Neural cell (in vitro differentiated cells): ENCODE measurements at regions not wholly inside any gene's neighbourhood (a gene's known extent, or its start where the extent isn't known, plus 50 kb on each side); places are given as distances from the start of the nearest gene placed in this dataset.

ENCODE experiments used
- H2AFZ ChIP-seq: fragments of 200-600, 300-800 bp; sonication (generic), shearing (Covaris generic); 2 replicates; pipeline ENCODE4 v1.6.0; 2014; ENCODE audit warnings: low read depth, mild to moderate bottlenecking, antibody characterized with exemption, low read length, moderate library complexity
- H3F3A ChIP-seq: fragments of 200-600 bp; shearing (Covaris generic); 2 replicates; pipeline ENCODE4 v1.6.1; 2016; ENCODE audit warnings: mild to moderate bottlenecking, moderate library complexity, mixed read lengths, antibody characterized with exemption, low read length; ENCODE audit not compliant: insufficient read depth, poor library complexity, severe bottlenecking
- H3K27ac ChIP-seq: fragments of 200-600, 300-800 bp; sonication (generic), shearing (Covaris generic); 2 replicates; pipeline ENCODE4 v1.5.1; 2014; ENCODE audit warnings: mild to moderate bottlenecking, low read length, moderate library complexity
- H3K27me3 ChIP-seq: fragments of 300-800, 200-600 bp; sonication (generic), shearing (Covaris generic); 2 replicates; pipeline ENCODE4 v1.6.0; 2014; ENCODE audit warnings: mild to moderate bottlenecking, low read depth, low read length, moderate library complexity; ENCODE audit not compliant: insufficient read depth
- H3K36me3 ChIP-seq: fragments of 300-800, 200-600 bp; sonication (generic), shearing (Covaris generic); 2 replicates; pipeline ENCODE4 v1.5.1; 2014; ENCODE audit warnings: mild to moderate bottlenecking, antibody characterized with exemption, low read length, moderate library complexity; ENCODE audit not compliant: insufficient read depth
- H3K4me2 ChIP-seq: fragments of 300-800, 200-600 bp; sonication (generic), shearing (Covaris generic); 2 replicates; pipeline ENCODE4 v1.6.0; 2014; ENCODE audit warnings: mild to moderate bottlenecking, low read length
- H3K4me3 ChIP-seq: fragments of 300-800, 200-600 bp; sonication (generic), shearing (Covaris generic); 2 replicates; pipeline ENCODE4 v1.5.1; 2014; ENCODE audit warnings: mild to moderate bottlenecking, low read length, moderate library complexity
- H3K79me2 ChIP-seq: fragments of 200-600 bp; shearing (Covaris generic); replicated peaks from 2 replicates; pipeline ENCODE4 v1.6.0; 2014; ENCODE audit warnings: mild to moderate bottlenecking, low read length, moderate library complexity; ENCODE audit not compliant: insufficient read depth
- H3K9ac ChIP-seq: fragments of 300-800, 200-600 bp; sonication (generic), shearing (Covaris generic); 2 replicates; pipeline ENCODE4 v1.6.1; 2016; ENCODE audit warnings: mild to moderate bottlenecking, low read length, mixed read lengths
- H3K9me2 ChIP-seq: fragments of 200-600 bp; shearing (Covaris generic); 2 replicates; pipeline ENCODE4 v1.6.1; 2016; ENCODE audit warnings: mild to moderate bottlenecking, low read length, mixed read lengths; ENCODE audit not compliant: insufficient read depth
- H3K9me3 ChIP-seq: fragments of 200-600, 300-800 bp; sonication (generic), shearing (Covaris generic); 2 replicates; pipeline ENCODE4 v1.6.1; 2016; ENCODE audit warnings: mild to moderate bottlenecking, mixed run types, low read length, moderate library complexity, mixed read lengths
- H4K20me1 ChIP-seq: fragments of 200-600 bp; shearing (Covaris generic); 2 replicates; pipeline ENCODE4 v1.6.1; 2016; ENCODE audit warnings: mild to moderate bottlenecking, mixed run types; ENCODE audit not compliant: insufficient read depth
- EP300 ChIP-seq: fragments of 450-650 bp; conservative IDR thresholded peaks from 2 replicates; pipeline ENCODE4 v1.6.1; 2014; ENCODE audit warnings: antibody characterized with exemption, mild to moderate bottlenecking, moderate library complexity; ENCODE audit not compliant: poor library complexity, severe bottlenecking
- EZH2 ChIP-seq: fragments of 200-600, 300-800 bp; shearing (Covaris generic), sonication (generic); IDR thresholded peaks from 2 replicates; pipeline ENCODE4 v1.6.1; 2014; ENCODE audit warnings: antibody characterized with exemption, low read length, borderline replicate concordance, mild to moderate bottlenecking; ENCODE audit not compliant: insufficient read depth, poor library complexity, severe bottlenecking
- MXI1 ChIP-seq: fragments of 450-650 bp; conservative IDR thresholded peaks from 2 replicates; pipeline ENCODE4 v1.6.1; 2014; ENCODE audit warnings: antibody characterized with exemption, mild to moderate bottlenecking; ENCODE audit not compliant: poor library complexity, severe bottlenecking
- POLR2AphosphoS5 ChIP-seq: IDR thresholded peaks from 2 replicates; pipeline ENCODE4 v1.6.1; 2012
- RAD21 ChIP-seq: fragments of 450-650 bp; conservative IDR thresholded peaks from 2 replicates; pipeline ENCODE4 v1.6.1; 2014; ENCODE audit warnings: antibody characterized with exemption, mild to moderate bottlenecking, moderate library complexity
- REST ChIP-seq: IDR thresholded peaks from 2 replicates; pipeline ENCODE4 v1.6.1; 2012; ENCODE audit warnings: borderline replicate concordance
- SMC3 ChIP-seq: fragments of 450-650 bp; conservative IDR thresholded peaks from 2 replicates; pipeline ENCODE4 v1.6.1; 2014; ENCODE audit warnings: antibody characterized with exemption, mild to moderate bottlenecking, moderate library complexity; ENCODE audit not compliant: poor library complexity
- TAF1 ChIP-seq: IDR thresholded peaks from 2 replicates; pipeline ENCODE4 v1.6.1; 2012; ENCODE audit warnings: low read depth
- TF ChIP-seq, protein P1 (sequence below): fragments of 450-650 bp; IDR thresholded peaks from 2 replicates; pipeline ENCODE4 v1.5.1; 2014; ENCODE audit warnings: antibody characterized with exemption, mild to moderate bottlenecking, moderate library complexity; ENCODE audit not compliant: poor library complexity, severe bottlenecking

DNA sequence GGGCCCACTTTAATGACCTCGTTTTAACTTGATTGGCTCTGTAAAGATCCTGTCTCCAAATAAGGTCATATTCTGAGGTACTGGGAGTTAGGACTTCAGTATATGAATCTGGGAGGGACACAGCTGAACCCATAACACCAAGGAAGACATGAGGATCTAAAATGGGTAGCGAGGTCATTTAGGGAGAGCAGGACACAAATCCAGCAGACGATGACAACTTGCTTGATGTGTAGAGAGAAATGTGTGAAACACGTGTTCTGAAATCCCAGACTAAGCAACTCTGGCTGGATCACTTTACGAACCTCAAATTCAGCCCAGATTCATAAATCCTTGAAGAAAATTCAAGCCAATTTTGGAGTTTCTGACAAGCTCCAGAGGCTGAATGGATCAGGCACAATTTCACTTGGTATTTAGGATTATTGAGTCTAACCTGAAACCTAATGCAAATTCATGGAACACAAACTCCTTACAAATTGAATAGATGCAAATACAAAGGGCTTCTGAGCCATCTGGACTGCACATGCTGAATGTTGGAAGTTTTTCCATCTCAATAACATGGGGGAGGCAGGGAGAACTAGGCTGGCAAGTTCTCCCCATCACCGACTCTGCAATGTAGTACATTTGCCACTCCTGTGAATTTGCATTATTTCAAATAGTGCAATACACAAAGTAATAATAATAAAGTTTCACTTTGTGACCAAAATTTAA lies 74.0 kb upstream of the SLC30A5 start:
- Histone ChIP-seq H3K9ac (no peak overlapping the region), H3K4me2 (no peak overlapping the region)
- TF ChIP-seq RAD21 (no peak), POLR2AphosphoS5 (no peak), SMC3 (no peak), EZH2 (no peak), REST (no peak), TAF1 (no peak), MXI1 (no peak)

GRCh38 chr5:69024241-69024651 lies 69.6 kb upstream of the SLC30A5 start:
- Histone ChIP-seq H4K20me1 (no peaks in the 10 kb centered on the region), H3K27ac (no peak overlapping the region), H3K79me2 (no peaks in the 10 kb centered on the region), H3K9ac (no peak overlapping the region), H3K27me3 (no peaks in the 10 kb centered on the region), H3K36me3 (no peaks in the 10 kb centered on the region), H3K9me3 (no peaks in the 10 kb centered on the region), H3K4me2 (no peak overlapping the region), H3K4me3 (no peak overlapping the region), H3F3A (no peaks in the 10 kb centered on the region), H3K9me2 (no peaks in the 10 kb centered on the region), H2AFZ (no peak overlapping the region)
- TF ChIP-seq TAF1 = no peak
- no peak for TF ChIP-seq MXI1
- no peak for TF ChIP-seq REST
- TF ChIP-seq, protein P1, sequence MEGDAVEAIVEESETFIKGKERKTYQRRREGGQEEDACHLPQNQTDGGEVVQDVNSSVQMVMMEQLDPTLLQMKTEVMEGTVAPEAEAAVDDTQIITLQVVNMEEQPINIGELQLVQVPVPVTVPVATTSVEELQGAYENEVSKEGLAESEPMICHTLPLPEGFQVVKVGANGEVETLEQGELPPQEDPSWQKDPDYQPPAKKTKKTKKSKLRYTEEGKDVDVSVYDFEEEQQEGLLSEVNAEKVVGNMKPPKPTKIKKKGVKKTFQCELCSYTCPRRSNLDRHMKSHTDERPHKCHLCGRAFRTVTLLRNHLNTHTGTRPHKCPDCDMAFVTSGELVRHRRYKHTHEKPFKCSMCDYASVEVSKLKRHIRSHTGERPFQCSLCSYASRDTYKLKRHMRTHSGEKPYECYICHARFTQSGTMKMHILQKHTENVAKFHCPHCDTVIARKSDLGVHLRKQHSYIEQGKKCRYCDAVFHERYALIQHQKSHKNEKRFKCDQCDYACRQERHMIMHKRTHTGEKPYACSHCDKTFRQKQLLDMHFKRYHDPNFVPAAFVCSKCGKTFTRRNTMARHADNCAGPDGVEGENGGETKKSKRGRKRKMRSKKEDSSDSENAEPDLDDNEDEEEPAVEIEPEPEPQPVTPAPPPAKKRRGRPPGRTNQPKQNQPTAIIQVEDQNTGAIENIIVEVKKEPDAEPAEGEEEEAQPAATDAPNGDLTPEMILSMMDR = peak; percentile 38
- no peak for TF ChIP-seq POLR2AphosphoS5
- TF ChIP-seq SMC3 = no peak
- no peak for TF ChIP-seq EZH2
- peak; percentile 36 for TF ChIP-seq RAD21
- no peak for TF ChIP-seq EP300

More for the DNA sequence above, 74.0 kb upstream of the SLC30A5 start:
- Histone ChIP-seq H3F3A (no peaks in the 10 kb centered on the region), H3K79me2 (no peaks in the 10 kb centered on the region), H3K36me3 (no peaks in the 10 kb centered on the region), H3K27me3 (no peaks in the 10 kb centered on the region), H3K27ac (no peak overlapping the region), H3K9me2 (no peaks in the 10 kb centered on the region), H4K20me1 (no peaks in the 10 kb centered on the region), H2AFZ (no peak overlapping the region), H3K9me3 (no peaks in the 10 kb centered on the region), H3K4me3 (no peak overlapping the region)
